ENCODE measurements at regions not wholly inside any gene's neighbourhood (a gene's known extent, or its start where the extent isn't known, plus 50 kb on each side); places are given as distances from the start of the nearest gene placed in this dataset.

- TF ChIP-seq, protein P1, sequence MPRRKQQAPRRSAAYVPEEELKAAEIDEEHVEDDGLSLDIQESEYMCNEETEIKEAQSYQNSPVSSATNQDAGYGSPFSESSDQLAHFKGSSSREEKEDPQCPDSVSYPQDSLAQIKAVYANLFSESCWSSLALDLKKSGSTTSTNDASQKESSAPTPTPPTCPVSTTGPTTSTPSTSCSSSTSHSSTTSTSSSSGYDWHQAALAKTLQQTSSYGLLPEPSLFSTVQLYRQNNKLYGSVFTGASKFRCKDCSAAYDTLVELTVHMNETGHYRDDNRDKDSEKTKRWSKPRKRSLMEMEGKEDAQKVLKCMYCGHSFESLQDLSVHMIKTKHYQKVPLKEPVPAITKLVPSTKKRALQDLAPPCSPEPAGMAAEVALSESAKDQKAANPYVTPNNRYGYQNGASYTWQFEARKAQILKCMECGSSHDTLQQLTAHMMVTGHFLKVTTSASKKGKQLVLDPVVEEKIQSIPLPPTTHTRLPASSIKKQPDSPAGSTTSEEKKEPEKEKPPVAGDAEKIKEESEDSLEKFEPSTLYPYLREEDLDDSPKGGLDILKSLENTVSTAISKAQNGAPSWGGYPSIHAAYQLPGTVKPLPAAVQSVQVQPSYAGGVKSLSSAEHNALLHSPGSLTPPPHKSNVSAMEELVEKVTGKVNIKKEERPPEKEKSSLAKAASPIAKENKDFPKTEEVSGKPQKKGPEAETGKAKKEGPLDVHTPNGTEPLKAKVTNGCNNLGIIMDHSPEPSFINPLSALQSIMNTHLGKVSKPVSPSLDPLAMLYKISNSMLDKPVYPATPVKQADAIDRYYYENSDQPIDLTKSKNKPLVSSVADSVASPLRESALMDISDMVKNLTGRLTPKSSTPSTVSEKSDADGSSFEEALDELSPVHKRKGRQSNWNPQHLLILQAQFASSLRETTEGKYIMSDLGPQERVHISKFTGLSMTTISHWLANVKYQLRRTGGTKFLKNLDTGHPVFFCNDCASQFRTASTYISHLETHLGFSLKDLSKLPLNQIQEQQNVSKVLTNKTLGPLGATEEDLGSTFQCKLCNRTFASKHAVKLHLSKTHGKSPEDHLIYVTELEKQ (tag by site-specific recombination; IDR thresholded peaks at IDR 0.05; ENCODE audit: borderline replicate concordance), result no peak
- TF ChIP-seq ZNF530 (tag by site-specific recombination; IDR thresholded peaks at IDR 0.05; ENCODE audit: low read depth) (no peak), ZNF202 (tag by site-specific recombination; IDR thresholded peaks at IDR 0.05; ENCODE audit: borderline replicate concordance) (no peak), ZNF350 (tag by site-specific recombination; IDR thresholded peaks at IDR 0.05) (no peak), KLF1 (tag by site-specific recombination; IDR thresholded peaks at IDR 0.05) (no peak)
- TF ChIP-seq, protein P2, sequence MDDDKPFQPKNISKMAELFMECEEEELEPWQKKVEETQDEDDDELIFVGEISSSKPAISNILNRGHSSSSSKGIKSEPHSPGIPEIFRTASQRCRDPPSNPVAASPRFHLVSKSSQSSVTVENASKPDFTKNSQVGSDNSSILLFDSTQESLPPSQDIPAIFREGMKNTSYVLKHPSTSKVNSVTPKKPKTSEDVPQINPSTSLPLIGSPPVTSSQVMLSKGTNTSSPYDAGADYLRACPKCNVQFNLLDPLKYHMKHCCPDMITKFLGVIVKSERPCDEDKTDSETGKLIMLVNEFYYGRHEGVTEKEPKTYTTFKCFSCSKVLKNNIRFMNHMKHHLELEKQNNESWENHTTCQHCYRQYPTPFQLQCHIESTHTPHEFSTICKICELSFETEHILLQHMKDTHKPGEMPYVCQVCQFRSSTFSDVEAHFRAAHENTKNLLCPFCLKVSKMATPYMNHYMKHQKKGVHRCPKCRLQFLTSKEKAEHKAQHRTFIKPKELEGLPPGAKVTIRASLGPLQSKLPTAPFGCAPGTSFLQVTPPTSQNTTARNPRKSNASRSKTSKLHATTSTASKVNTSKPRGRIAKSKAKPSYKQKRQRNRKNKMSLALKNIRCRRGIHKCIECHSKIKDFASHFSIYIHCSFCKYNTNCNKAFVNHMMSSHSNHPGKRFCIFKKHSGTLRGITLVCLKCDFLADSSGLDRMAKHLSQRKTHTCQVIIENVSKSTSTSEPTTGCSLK (tag by site-specific recombination; IDR thresholded peaks at IDR 0.05), result no peak
Observed at GRCh38 chr12:25384893-25385248, 134.1 kb upstream of the KRAS start (continued).

DNA sequence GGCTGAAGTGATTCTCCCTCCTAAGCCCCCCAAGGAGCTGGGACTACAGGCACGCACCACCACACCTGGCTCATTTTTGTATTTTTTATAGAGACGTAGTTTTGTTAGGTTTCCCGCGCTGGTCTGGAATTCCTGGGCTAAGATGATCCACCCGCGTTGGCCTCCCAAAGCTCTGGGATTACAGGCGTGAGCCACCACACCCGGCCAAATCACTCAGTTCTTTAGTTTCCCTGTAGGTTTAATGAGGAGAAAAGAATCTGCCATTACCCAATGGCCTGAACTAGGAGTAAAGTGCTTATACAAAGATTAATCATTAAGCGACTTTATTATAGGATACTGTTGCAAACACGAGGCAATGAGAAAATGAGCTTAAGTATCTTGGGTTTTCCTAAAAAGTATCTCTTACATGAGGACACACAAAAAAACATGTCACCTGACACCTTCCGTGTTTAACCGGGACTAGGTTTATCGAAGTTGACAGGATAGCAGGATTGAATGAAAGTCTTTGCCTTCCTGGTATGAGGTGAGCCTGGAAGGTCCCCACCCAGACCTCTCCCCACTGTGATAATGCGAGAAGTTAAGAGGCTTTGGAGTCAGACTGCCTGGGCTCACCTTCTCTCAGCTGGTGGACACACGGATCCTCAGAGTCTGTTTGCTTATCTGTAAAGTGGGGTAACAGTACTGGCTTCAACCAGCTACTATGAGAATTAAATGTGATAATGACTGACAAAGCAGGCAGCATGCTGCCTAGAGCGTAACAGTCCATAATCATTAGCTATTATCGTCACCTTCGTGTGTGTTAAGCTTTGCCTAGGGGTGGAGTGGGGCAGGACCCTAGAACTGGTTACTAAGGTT, 133.5 kb upstream of the KRAS start:
- H3K4me1 ChIP-seq (ENCODE audit: control insufficient read depth, insufficient read depth, low read length), result no peaks in the 10 kb centered on the region
- H3K36me3 ChIP-seq (ENCODE audit: control insufficient read depth in 2 of 2, insufficient read depth in 1 of 2, low read length in 2 of 2), result no peaks in the 10 kb centered on the region
- ChIA-PET POLR2A (interaction anchor here (1.0 to 1.7 kb wide), 2 partner anchors 36 to 52 kb away, joined by 3 to 5 read pairs; no protein-coding TSS in a partner anchor), CTCF (interaction anchor here (0.6 to 2.9 kb wide), 7 partner anchors 21 to 1230 kb away, joined by 3 to 13 read pairs (median 3); no protein-coding TSS in a partner anchor)
- no peaks in the 10 kb centered on the region for H3K9me3 ChIP-seq (ENCODE audit: control insufficient read depth, insufficient read depth, low read depth, low read length)
- H3K4me3 ChIP-seq (ENCODE audit: low read depth, low read length), result no peak overlapping the region
- H3K27ac ChIP-seq (ENCODE audit: extremely low read depth, low read depth, low read length), result no peak overlapping the region
- TF ChIP-seq ZNF501 (tag by site-specific recombination; IDR thresholded peaks at IDR 0.05) (no peak), ZNF37A (tag by site-specific recombination; IDR thresholded peaks at IDR 0.05) (no peak)

DNA sequence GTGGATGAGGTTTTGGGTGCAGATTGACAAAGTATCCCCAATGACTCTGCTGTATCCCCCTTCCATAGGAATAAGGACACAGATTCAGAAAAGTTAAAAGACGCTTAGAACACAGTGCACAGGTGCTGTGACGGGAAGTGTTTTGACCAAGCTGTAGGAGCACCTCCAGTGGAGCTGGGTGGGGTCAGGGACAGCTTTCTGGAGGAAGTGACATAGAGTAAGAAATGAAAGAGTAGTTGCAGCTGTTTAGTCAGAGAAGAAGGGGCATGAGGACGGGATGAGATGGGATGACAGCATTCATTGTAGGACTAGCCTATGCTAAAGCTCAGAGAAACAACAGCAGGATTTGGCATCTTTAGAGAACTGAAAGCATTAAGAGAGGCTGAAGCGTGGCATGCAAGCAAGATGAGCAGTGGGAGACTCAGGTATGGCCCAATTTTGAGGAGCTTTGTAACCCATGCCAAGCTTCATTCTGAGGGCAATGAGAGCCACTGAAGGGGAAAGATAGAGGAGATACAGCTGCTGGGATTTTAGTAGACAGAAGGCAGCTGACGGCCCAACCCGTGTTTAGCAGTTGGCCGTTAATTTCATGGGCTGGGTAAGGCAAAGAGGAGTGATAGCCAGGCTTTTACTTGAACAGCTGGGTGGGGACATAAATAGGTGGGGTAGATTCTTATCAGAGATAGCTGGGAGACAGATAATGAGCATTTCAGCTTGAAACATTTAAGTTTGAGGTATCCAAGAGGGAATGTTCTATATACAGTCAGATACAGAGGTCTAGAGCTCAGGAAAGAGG, 131.8 kb upstream of the KRAS start:
- Histone ChIP-seq H3K4me1 (ENCODE audit: control insufficient read depth, insufficient read depth, low read length) (no peaks in the 10 kb centered on the region), H3K27ac (ENCODE audit: extremely low read depth, low read depth, low read length) (no peak overlapping the region), H3K9me3 (ENCODE audit: control insufficient read depth, insufficient read depth, low read depth, low read length) (no peaks in the 10 kb centered on the region), H3K36me3 (ENCODE audit: control insufficient read depth in 2 of 2, insufficient read depth in 1 of 2, low read length in 2 of 2) (no peaks in the 10 kb centered on the region), H3K4me3 (ENCODE audit: low read depth, low read length) (no peak overlapping the region)
- TF ChIP-seq YY1 (tag by site-specific recombination; IDR thresholded peaks at IDR 0.05) (no peak), ZNF449 (tag by site-specific recombination; IDR thresholded peaks at IDR 0.05) (peak; percentile 70; the same call in 1 of the 2 replicates), HIC1 (tag by site-specific recombination; IDR thresholded peaks at IDR 0.05) (no peak), KLF1 (tag by site-specific recombination; IDR thresholded peaks at IDR 0.05) (peak; percentile 62; the same call in 1 of the 2 replicates), ZFP37 (tag by site-specific recombination; IDR thresholded peaks at IDR 0.05) (no peak)
- TF ChIP-seq, protein P3, sequence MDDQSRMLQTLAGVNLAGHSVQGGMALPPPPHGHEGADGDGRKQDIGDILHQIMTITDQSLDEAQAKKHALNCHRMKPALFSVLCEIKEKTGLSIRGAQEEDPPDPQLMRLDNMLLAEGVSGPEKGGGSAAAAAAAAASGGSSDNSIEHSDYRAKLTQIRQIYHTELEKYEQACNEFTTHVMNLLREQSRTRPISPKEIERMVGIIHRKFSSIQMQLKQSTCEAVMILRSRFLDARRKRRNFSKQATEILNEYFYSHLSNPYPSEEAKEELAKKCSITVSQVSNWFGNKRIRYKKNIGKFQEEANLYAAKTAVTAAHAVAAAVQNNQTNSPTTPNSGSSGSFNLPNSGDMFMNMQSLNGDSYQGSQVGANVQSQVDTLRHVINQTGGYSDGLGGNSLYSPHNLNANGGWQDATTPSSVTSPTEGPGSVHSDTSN (CRISPR knock-in tag; IDR thresholded peaks at IDR 0.05), result no peak
- ChIA-PET POLR2A (no interaction called here), CTCF (interaction anchor here (0.5 to 2.9 kb wide), 5 partner anchors 9 to 230 kb away, joined by 3 to 13 read pairs (median 4); no protein-coding TSS in a partner anchor)
